PC-9 (cell line): ENCODE measurements at regions not wholly inside any gene's neighbourhood (a gene's known extent, or its start where the extent isn't known, plus 50 kb on each side); places are given as distances from the start of the nearest gene placed in this dataset.

Experiments used
- BruUV-seq: library from RNA; stranded (reverse); fragments of 400-500 nt; replicated peaks from 2 replicates; lab custom pipeline; 2021; lab: Mats Ljungman, UMichigan
- CTCF ChIA-PET: fragments of 300-600 bp; sonication (Branson Sonifier 250); formaldehyde crosslinking; loops from one replicate; lab custom pipeline; 2022; ENCODE audit warnings: antibody characterized with exemption; lab: Charles Lee
- POLR2A ChIA-PET: fragments of 300-600 bp; sonication (Branson Sonifier 250); formaldehyde crosslinking; loops from one replicate; lab custom pipeline; 2022; ENCODE audit warnings: antibody characterized with exemption; ENCODE audit not compliant: unreplicated experiment; lab: Charles Lee
- DNase-seq, 2 experiments: peaks; one replicate each; pipeline versions ENCODE4 v3.0.0 to v3.0.0-alpha.2; 2015 to 2022; ENCODE audit warnings: mixed read lengths in 1 of 2
- H2AFZ ChIP-seq: fragments of 200-600 bp; sonication (generic); 2 replicates; pipeline ENCODE4 v1.8.1; 2017; ENCODE audit warnings: antibody characterized with exemption
- H3F3A ChIP-seq: fragments of 200-600 bp; sonication (generic); 2 replicates; pipeline ENCODE4 v1.8.1; 2017; ENCODE audit warnings: antibody characterized with exemption, mild to moderate bottlenecking, low read depth; ENCODE audit not compliant: insufficient read depth
- H3K27ac ChIP-seq: fragments of 200-600 bp; sonication (generic); 2 replicates; pipeline ENCODE4 v1.6.1; 2016; ENCODE audit warnings: mixed run types
- H3K27me3 ChIP-seq: fragments of 200-600 bp; sonication (generic); 2 replicates; pipeline ENCODE4 v1.6.1; 2016; ENCODE audit warnings: low read depth, mixed run types; ENCODE audit not compliant: insufficient read depth
- H3K36me3 ChIP-seq: fragments of 200-600 bp; sonication (generic); 2 replicates; pipeline ENCODE4 v1.6.1; 2016; ENCODE audit warnings: low read depth, mixed run types
- H3K4me1 ChIP-seq: fragments of 200-600 bp; sonication (generic); replicated peaks from 2 replicates; pipeline ENCODE4 v1.6.1; 2016; ENCODE audit warnings: mixed run types; ENCODE audit not compliant: insufficient read depth
- H3K4me2 ChIP-seq: fragments of 200-600 bp; sonication (generic); 2 replicates; pipeline ENCODE4 v1.6.1; 2017; ENCODE audit warnings: mixed run types
- H3K4me3 ChIP-seq: fragments of 200-600 bp; sonication (generic); 2 replicates; pipeline ENCODE4 v1.6.1; 2016; ENCODE audit warnings: mixed run types
- H3K79me2 ChIP-seq: fragments of 200-600 bp; sonication (generic); 2 replicates; pipeline ENCODE4 v1.6.1; 2017; ENCODE audit warnings: low read depth, mixed run types
- H3K9me2 ChIP-seq: fragments of 200-600 bp; sonication (generic); 2 replicates; pipeline ENCODE4 v1.8.1; 2017; ENCODE audit warnings: mild to moderate bottlenecking; ENCODE audit not compliant: insufficient read depth
- H3K9me3 ChIP-seq: fragments of 200-600 bp; sonication (generic); 2 replicates; pipeline ENCODE4 v1.8.1; 2016; ENCODE audit warnings: low read depth; ENCODE audit not compliant: insufficient read depth
- H4K20me1 ChIP-seq: fragments of 200-600 bp; sonication (generic); 2 replicates; pipeline ENCODE4 v1.8.1; 2017; ENCODE audit not compliant: insufficient read depth
- EZH2 ChIP-seq: fragments of 200-600 bp; sonication (generic); IDR thresholded peaks from 2 replicates; pipeline ENCODE4 v1.8.0; 2017; ENCODE audit warnings: antibody characterized with exemption, low read depth
- intact Hi-C: fragments of 100-400 bp; cut with micrococcal nuclease; formaldehyde crosslinking; loops from one replicate; pipeline ENCODE4 v1.10.0; 2022; ENCODE audit not compliant: unreplicated experiment
- TF ChIP-seq, protein P1 (sequence below): fragments of 200-600 bp; sonication (generic); conservative IDR thresholded peaks from 2 replicates; pipeline ENCODE4 v1.6.1; 2017; ENCODE audit warnings: mixed run types, antibody characterized with exemption, mild to moderate bottlenecking, moderate library complexity

DNA sequence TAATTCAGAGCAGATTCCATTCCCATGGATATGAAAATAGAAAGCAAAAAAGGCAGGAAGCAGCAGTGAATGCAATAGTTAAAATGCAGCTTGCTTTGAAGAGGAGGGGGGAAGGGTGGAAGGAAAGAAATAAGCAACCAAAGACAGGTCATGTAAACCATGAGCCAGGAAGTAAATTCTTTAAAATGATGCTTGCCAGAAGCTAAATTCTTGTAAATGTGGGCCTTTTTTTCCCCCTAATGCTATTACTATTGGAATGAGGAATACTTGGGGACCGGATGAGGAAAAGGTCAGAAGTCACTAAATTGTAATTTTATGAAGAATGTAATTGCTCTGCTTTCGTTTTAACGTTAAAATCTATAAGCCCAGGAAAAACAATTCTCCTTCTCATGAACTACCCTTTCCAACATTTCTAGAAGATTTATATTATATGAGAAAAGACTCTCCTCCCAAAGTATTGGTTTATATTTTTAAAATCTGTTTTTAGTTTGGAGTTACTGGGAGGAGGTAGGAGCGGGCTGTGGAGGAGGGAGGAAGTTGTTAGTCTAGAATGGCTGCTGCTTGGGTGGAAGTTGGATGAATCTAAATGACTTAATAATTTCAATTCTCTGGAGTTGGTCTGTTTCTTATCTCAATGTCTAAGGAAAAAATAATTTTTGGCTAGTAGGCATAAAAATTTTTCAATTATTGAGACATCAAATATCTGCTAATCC is 77.6 kb upstream of the PCDH18 start:
- BruUV-seq, result no TSS peak
- POLR2A ChIA-PET, result interaction anchor here (0.6 kb wide), 1 partner anchor 282 kb away, joined by 7 read pairs; no protein-coding TSS in a partner anchor

DNA sequence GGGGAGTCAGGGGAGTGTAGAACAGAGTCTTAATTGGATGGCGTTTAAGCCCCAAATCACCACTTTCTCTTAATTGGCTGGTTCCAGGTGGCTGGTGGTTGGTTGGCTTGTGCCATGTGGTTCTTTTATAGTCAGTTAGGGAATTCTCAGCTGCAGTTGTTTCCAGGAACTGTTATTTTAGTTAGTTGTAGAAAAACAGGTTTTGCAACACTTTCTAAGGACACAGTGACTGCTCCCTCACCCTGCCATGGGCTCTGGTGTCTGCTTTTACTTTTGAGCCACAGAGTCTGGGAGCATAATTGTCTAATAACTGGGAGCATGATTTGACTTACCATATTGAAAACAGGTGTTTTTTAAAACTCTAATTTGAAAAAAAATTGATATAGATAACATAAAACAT is 75.8 kb upstream of the PCDH18 start:
- Histone ChIP-seq H2AFZ (no peak overlapping the region), H3F3A (no peaks in the 10 kb centered on the region), H3K36me3 (no peaks in the 10 kb centered on the region), H3K9me3 (no peaks in the 10 kb centered on the region), H3K79me2 (no peaks in the 10 kb centered on the region), H3K4me2 (no peak overlapping the region), H4K20me1 (no peaks in the 10 kb centered on the region), H3K4me1 (no peaks in the 10 kb centered on the region), H3K27me3 (no peaks in the 10 kb centered on the region), H3K27ac (no peak overlapping the region), H3K4me3 (no peak overlapping the region), H3K9me2 (no peaks in the 10 kb centered on the region)
- ChIA-PET CTCF (no interaction called here), POLR2A (interaction anchor here (0.6 kb wide), 1 partner anchor 249 kb away, joined by 3 read pairs; no protein-coding TSS in a partner anchor)
- no TSS peak for BruUV-seq
- no peak for TF ChIP-seq EZH2
- TF ChIP-seq, protein P1, sequence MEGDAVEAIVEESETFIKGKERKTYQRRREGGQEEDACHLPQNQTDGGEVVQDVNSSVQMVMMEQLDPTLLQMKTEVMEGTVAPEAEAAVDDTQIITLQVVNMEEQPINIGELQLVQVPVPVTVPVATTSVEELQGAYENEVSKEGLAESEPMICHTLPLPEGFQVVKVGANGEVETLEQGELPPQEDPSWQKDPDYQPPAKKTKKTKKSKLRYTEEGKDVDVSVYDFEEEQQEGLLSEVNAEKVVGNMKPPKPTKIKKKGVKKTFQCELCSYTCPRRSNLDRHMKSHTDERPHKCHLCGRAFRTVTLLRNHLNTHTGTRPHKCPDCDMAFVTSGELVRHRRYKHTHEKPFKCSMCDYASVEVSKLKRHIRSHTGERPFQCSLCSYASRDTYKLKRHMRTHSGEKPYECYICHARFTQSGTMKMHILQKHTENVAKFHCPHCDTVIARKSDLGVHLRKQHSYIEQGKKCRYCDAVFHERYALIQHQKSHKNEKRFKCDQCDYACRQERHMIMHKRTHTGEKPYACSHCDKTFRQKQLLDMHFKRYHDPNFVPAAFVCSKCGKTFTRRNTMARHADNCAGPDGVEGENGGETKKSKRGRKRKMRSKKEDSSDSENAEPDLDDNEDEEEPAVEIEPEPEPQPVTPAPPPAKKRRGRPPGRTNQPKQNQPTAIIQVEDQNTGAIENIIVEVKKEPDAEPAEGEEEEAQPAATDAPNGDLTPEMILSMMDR, result no peak
- DNase-seq, result peak in 1 of 2 experiments; percentile 9
- intact Hi-C loops, result loop anchor here (1.0 kb wide), 1 partner anchor 31 kb away; no protein-coding TSS in a partner anchor

More for the DNA sequence above, 77.6 kb upstream of the PCDH18 start:
- Histone ChIP-seq H3K4me1 (no peaks in the 10 kb centered on the region), H3F3A (no peaks in the 10 kb centered on the region), H3K36me3 (no peaks in the 10 kb centered on the region), H3K4me3 (no peak overlapping the region), H2AFZ (no peak overlapping the region), H3K9me3 (no peaks in the 10 kb centered on the region), H3K9me2 (no peaks in the 10 kb centered on the region), H4K20me1 (no peaks in the 10 kb centered on the region), H3K27me3 (no peaks in the 10 kb centered on the region), H3K79me2 (no peaks in the 10 kb centered on the region), H3K4me2 (no peak overlapping the region), H3K27ac (no peak overlapping the region)
- intact Hi-C loops, result no loop called here
- CTCF ChIA-PET, result no interaction called here
- DNase-seq, result no peak
- TF ChIP-seq EZH2, result no peak
- TF ChIP-seq, protein P1, result no peak

DNA sequence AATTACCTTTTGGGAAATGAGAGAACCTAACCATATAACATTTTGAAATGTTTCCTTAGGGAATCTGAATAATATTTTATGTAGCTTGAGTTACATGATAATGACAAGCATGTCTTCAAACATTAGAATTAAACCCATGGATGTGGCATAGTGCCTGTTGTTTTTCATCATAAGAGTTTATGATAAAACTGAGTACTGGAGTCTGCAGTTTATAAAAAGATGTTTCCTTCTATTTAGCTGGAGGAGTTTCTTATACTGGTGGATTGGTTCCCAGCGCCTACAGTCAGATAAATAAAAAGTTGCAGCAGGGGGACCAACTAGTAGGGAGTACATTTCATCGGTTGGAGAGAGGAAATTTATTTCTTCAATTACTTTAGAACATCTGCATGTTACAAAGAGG is 70.1 kb upstream of the PCDH18 start:
- H3K9me3 ChIP-seq, result no peaks in the 10 kb centered on the region
- H3F3A ChIP-seq, result no peaks in the 10 kb centered on the region
- no peak overlapping the region for H3K4me2 ChIP-seq
- H3K4me3 ChIP-seq, result no peak overlapping the region
- no peaks in the 10 kb centered on the region for H3K4me1 ChIP-seq
- no peaks in the 10 kb centered on the region for H3K36me3 ChIP-seq
- no TSS peak for BruUV-seq
- no peak overlapping the region for H2AFZ ChIP-seq
- H3K27me3 ChIP-seq, result no peaks in the 10 kb centered on the region
- intact Hi-C loops, result no loop called here
- no peaks in the 10 kb centered on the region for H3K9me2 ChIP-seq
- no peaks in the 10 kb centered on the region for H3K79me2 ChIP-seq
- no peak overlapping the region for H3K27ac ChIP-seq
- TF ChIP-seq, protein P1, result no peak
- no peak for TF ChIP-seq EZH2
- H4K20me1 ChIP-seq, result no peaks in the 10 kb centered on the region
- DNase-seq, result no peak
- ChIA-PET POLR2A (no interaction called here), CTCF (no interaction called here)
